ENCODE measurements at regions not wholly inside any gene's neighbourhood (a gene's known extent, or its start where the extent isn't known, plus 50 kb on each side); places are given as distances from the start of the nearest gene placed in this dataset.
"Not testable (repeated sequence)": the region's sequence is repeated elsewhere in the genome, so short reads cannot be mapped to it uniquely, and the experiment has no call there.

DNA sequence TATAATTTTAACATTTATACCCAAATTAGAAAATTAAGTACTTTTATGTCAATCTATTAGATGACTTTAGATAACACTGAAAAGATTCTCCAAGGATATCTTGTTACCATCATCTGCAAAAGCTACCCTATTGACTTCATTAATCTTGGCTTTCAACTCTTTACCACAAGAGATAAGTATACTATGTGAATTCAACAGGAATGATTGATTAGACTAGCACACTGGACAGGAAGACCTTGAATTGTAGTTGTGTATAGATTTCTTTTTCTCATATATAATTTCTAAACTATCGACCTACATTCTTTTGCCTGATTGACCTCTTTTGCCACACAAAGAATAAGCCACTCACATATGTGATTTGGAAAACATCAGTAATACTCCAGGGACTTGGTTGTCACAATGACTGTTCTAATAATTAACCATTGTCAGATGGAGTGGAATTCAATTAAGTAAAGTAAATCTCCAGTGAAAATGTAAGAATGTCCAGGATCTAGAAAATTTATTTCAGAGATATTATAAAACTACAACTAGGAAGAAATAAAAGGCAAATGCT is 1132.0 kb downstream of the SORCS1 start:
- intact Hi-C loops (cut with DNase I): no loop called here
- Histone ChIP-seq H3K4me1 (no peaks in the 10 kb centered on the region), H3K4me3 (no peak overlapping the region), H3K27me3 (no peaks in the 10 kb centered on the region), H3K27ac (no peak overlapping the region), H3K9me3 (no peaks in the 10 kb centered on the region), H3K36me3 (no peaks in the 10 kb centered on the region)
- no peak for TF ChIP-seq CTCF (IDR thresholded peaks at IDR 0.05)
- TF ChIP-seq POLR2A (IDR thresholded peaks at IDR 0.05): no peak
- no peak for TF ChIP-seq POLR2AphosphoS5 (IDR thresholded peaks at IDR 0.05; ENCODE audit: insufficient read depth in 1 of 2, low read depth in 1 of 2)
- DNase-seq (ENCODE audit: extremely low spot score in 2 of 2): no peak

DNA sequence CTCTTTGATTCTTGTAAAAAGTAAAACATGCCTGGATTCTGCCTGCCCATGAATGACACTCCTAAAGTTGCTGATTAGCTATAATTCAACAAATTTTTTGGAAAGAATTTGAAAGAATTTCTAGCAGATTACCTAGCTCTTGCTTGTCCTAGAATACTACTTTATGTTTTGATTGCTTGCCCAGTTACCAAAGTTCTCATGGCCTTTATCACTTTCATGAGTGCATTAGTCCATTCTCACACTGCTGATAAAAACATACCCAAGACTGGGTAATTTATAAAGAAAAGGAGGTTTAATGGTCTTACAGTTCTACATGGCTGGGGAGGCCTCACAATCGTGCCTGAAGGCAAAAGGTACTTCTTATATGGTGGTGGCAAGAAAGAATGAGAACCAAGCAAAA is 1137.3 kb downstream of the SORCS1 start:
- no peaks in the 10 kb centered on the region for H3K36me3 ChIP-seq
- no peaks in the 10 kb centered on the region for H3K4me1 ChIP-seq
- H3K27me3 ChIP-seq: no peaks in the 10 kb centered on the region
- DNase-seq (ENCODE audit: extremely low spot score in 2 of 2): no peak
- TF ChIP-seq POLR2A (IDR thresholded peaks at IDR 0.05) (no peak), CTCF (IDR thresholded peaks at IDR 0.05) (no peak), POLR2AphosphoS5 (IDR thresholded peaks at IDR 0.05; ENCODE audit: insufficient read depth in 1 of 2, low read depth in 1 of 2) (no peak)
- intact Hi-C loops (cut with DNase I): no loop called here
- H3K9me3 ChIP-seq: no peaks in the 10 kb centered on the region
- H3K27ac ChIP-seq: no peak overlapping the region
- no peak overlapping the region for H3K4me3 ChIP-seq

DNA sequence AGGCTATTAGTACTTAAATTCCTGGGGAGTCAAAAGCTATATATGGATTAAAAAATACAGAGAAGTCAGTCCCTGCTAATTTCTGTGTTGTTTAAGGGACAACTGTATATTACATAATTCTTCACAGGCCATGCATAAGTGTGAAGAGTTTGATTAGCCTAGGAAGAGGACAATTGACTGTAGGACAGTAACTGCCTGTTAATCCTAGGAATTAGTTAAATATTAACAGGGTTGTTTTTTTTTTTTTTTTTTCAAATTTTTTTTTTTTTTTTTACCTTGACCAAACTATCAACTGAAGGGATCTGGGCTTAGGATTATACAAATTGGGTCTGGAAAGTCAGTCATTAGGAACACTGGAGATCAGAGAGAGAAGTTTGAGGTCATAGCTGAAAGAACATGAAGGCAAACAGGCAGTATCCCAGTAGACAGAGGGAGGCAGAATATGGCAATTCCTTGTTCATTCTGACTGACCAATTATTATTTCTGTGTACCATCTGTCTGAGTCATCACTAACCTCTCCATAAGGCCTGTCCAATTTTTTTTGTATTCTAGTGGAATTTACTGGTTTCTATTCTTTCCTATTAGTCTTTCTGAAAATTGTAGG is 1139.2 kb downstream of the SORCS1 start:
- intact Hi-C loops (cut with DNase I): no loop called here

DNA sequence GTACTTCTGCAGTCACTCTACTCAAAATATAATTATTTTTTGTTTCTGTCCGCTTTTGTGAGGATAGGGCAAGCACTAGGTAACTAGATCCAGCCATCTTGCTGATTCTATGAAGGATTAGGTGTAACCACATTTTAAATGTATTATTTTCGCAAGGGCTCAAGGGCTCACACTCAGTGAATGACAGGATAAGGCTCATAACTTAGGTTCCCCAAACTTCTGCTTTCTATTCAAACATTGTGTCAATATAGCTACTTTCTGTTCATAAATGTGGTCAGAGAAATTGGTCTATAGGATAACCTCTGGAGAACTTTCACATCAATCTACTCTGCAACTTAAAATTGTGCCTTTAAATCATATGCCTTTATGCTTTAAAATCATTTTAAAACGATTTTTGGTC is 1141.2 kb downstream of the SORCS1 start:
- no peak for TF ChIP-seq CTCF (IDR thresholded peaks at IDR 0.05)
- TF ChIP-seq POLR2AphosphoS5 (IDR thresholded peaks at IDR 0.05; ENCODE audit: insufficient read depth in 1 of 2, low read depth in 1 of 2): no peak
- no peak for TF ChIP-seq POLR2A (IDR thresholded peaks at IDR 0.05)
- no peaks in the 10 kb centered on the region for H3K4me1 ChIP-seq
- no peaks in the 10 kb centered on the region for H3K36me3 ChIP-seq
- H3K4me3 ChIP-seq: no peak overlapping the region
- no peaks in the 10 kb centered on the region for H3K9me3 ChIP-seq
- no peak overlapping the region for H3K27ac ChIP-seq
- intact Hi-C loops (cut with DNase I): no loop called here
- H3K27me3 ChIP-seq: no peaks in the 10 kb centered on the region
- no peak for DNase-seq (ENCODE audit: extremely low spot score in 2 of 2)

More for the DNA sequence above, 1139.2 kb downstream of the SORCS1 start:
- DNase-seq (ENCODE audit: extremely low spot score in 2 of 2): no peak
- Histone ChIP-seq H3K27ac (no peak overlapping the region), H3K9me3 (no peaks in the 10 kb centered on the region), H3K36me3 (no peaks in the 10 kb centered on the region), H3K27me3 (no peaks in the 10 kb centered on the region), H3K4me1 (no peaks in the 10 kb centered on the region), H3K4me3 (no peak overlapping the region)
- TF ChIP-seq POLR2A (IDR thresholded peaks at IDR 0.05): no peak
- no peak for TF ChIP-seq POLR2AphosphoS5 (IDR thresholded peaks at IDR 0.05; ENCODE audit: insufficient read depth in 1 of 2, low read depth in 1 of 2)
- TF ChIP-seq CTCF (IDR thresholded peaks at IDR 0.05): no peak

GRCh38 chr10:106019559-106019958 is 1144.9 kb downstream of the SORCS1 start:
- H3K9me3 ChIP-seq; H3K27ac ChIP-seq; DNase-seq (ENCODE audit: extremely low spot score in 2 of 2); intact Hi-C loops (cut with DNase I); H3K4me1 ChIP-seq; H3K4me3 ChIP-seq; H3K27me3 ChIP-seq; H3K36me3 ChIP-seq: not testable (repeated sequence)

DNA sequence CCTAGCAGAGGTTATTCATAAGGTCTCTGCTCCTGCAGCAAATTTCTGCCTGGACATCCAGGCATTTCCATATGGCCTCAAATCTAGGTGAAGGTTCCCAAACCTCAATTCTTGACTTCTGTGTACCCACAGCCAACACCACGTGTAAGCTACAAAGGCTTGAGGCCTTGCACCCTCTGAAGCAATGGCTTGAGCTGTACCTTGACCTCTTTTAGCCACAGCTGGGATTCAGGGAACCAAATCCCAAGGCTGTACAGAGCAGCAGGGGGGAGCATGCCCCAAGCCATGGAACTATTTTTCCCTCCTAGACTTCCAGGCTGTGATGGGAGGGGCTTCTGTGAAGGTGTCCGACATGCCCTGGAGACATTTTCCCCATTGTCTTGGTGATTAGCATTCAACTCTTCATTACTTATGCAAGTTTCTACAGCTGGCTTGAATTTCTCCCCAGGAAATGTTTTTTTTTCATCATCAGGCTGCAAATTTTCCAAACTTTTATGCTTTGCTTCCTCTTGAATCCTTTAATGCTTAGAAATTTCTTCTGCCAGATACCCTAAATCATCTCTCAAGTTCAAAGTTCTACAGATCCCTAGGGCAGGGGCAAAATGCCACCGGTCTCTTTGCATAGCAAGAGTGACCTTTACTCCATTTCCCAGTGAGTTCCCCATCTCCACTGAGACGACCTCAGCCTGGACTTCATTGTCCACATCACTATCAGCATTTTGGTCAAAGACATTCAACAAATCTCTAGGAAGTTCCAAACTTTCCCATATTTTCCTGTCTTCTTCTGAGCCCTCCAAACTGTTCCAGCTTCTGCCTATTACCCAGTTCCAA is 1148.9 kb downstream of the SORCS1 start:
- H3K27me3 ChIP-seq; H3K4me1 ChIP-seq; DNase-seq (ENCODE audit: extremely low spot score in 2 of 2); H3K36me3 ChIP-seq; H3K9me3 ChIP-seq; H3K4me3 ChIP-seq; H3K27ac ChIP-seq; intact Hi-C loops (cut with DNase I): not testable (repeated sequence)
